Erythroblast (primary cell): ENCODE measurements at regions not wholly inside any gene's neighbourhood (a gene's known extent, or its start where the extent isn't known, plus 50 kb on each side); places are given as distances from the start of the nearest gene placed in this dataset.

Experiments
- GATA1 ChIP-seq: IDR thresholded peaks from 2 replicates; pipeline ENCODE4 v1.6.1; 2011; ENCODE audit warnings: low read depth, mild to moderate bottlenecking, control low read depth, low read length, moderate library complexity
- POLR2A ChIP-seq: IDR thresholded peaks from 2 replicates; pipeline ENCODE4 v1.6.1; 2011; ENCODE audit warnings: mild to moderate bottlenecking, low read length

- no peak for TF ChIP-seq POLR2A
- no peak for TF ChIP-seq GATA1
Observed at GRCh38 chr5:91301106-91301846, 81.8 kb downstream of the ARRDC3 start.
